Fibroblast of skin of right biceps (primary cell): ENCODE measurements at regions not wholly inside any gene's neighbourhood (a gene's known extent, or its start where the extent isn't known, plus 50 kb on each side); places are given as distances from the start of the nearest gene placed in this dataset.
A peak's percentile ranks its signal among the peaks of the same experiment; 100 is the strongest.
"Not testable (repeated sequence)": the region's sequence is repeated elsewhere in the genome, so short reads cannot be mapped to it uniquely, and the experiment has no call there.

Source experiments
- DNase-seq: peaks from one replicate; pipeline ENCODE4 v3.0.0-alpha.2; 2013

- no peak for DNase-seq
These were observed 55.0 kb upstream of the IL33 start for GRCh38 chr9:6160579-6160978.

- DNase-seq = no peak
These were observed 62.2 kb upstream of the IL33 start for GRCh38 chr9:6153425-6153824.

GRCh38 chr9:6152788-6153187 lies 62.8 kb upstream of the IL33 start:
- no peak for DNase-seq

GRCh38 chr9:6150483-6150882 lies 65.1 kb upstream of the IL33 start:
- DNase-seq = no peak

- no peak for DNase-seq
These were observed 66.3 kb upstream of the IL33 start for GRCh38 chr9:6149315-6149714.

GRCh38 chr9:6147846-6148245 lies 67.8 kb upstream of the IL33 start:
- no peak for DNase-seq

- DNase-seq = no peak
These were observed 70.7 kb upstream of the IL33 start for GRCh38 chr9:6144947-6145346.

- no peak for DNase-seq
These were observed 72.7 kb upstream of the IL33 start for GRCh38 chr9:6142799-6143454.

GRCh38 chr9:6135780-6136179 lies 79.8 kb upstream of the IL33 start:
- DNase-seq = not testable (repeated sequence)

GRCh38 chr9:6134661-6135180 lies 80.9 kb upstream of the IL33 start:
- DNase-seq = no peak

- DNase-seq = no peak
These were observed 82.1 kb upstream of the IL33 start for GRCh38 chr9:6133346-6134063.

GRCh38 chr9:6132650-6133049 lies 83.0 kb upstream of the IL33 start:
- DNase-seq = no peak

- DNase-seq = no peak
These were observed 87.6 kb upstream of the IL33 start for GRCh38 chr9:6128030-6128429.

- DNase-seq = no peak
These were observed 89.2 kb upstream of the IL33 start for GRCh38 chr9:6126377-6126776.

- DNase-seq = no peak
These were observed 92.2 kb upstream of the IL33 start for GRCh38 chr9:6123416-6123815.

- DNase-seq = no peak
These were observed 93.9 kb upstream of the IL33 start for GRCh38 chr9:6121707-6122106.

- no peak for DNase-seq
These were observed 99.0 kb upstream of the RANBP6 start for GRCh38 chr9:6114424-6114823.

GRCh38 chr9:6113819-6114218 lies 98.4 kb upstream of the RANBP6 start:
- DNase-seq = no peak

GRCh38 chr9:6113312-6113711 lies 97.9 kb upstream of the RANBP6 start:
- no peak for DNase-seq

GRCh38 chr9:6109986-6110385 lies 94.6 kb upstream of the RANBP6 start:
- DNase-seq = no peak

- DNase-seq = no peak
These were observed 94.1 kb upstream of the RANBP6 start for GRCh38 chr9:6109571-6109970.

- peak; percentile 31 for DNase-seq
These were observed 91.4 kb upstream of the RANBP6 start for GRCh38 chr9:6106711-6107339.

GRCh38 chr9:6105738-6106137 lies 90.3 kb upstream of the RANBP6 start:
- no peak for DNase-seq

- DNase-seq = not testable (repeated sequence)
These were observed 89.0 kb upstream of the RANBP6 start for GRCh38 chr9:6104406-6104805.
